HG03378 (cell line): ENCODE measurements at regions not wholly inside any gene's neighbourhood (a gene's known extent, or its start where the extent isn't known, plus 50 kb on each side); places are given as distances from the start of the nearest gene placed in this dataset.
A peak's percentile ranks its signal among the peaks of the same experiment; 100 is the strongest.

ENCODE experiments used
- ATAC-seq: cut with Tn5 transposase; IDR thresholded peaks from one replicate; pipeline ENCODE4 v1.9.1; 2021; ENCODE audit warnings: mild to moderate bottlenecking, moderate library complexity; ENCODE audit not compliant: unreplicated experiment

DNA sequence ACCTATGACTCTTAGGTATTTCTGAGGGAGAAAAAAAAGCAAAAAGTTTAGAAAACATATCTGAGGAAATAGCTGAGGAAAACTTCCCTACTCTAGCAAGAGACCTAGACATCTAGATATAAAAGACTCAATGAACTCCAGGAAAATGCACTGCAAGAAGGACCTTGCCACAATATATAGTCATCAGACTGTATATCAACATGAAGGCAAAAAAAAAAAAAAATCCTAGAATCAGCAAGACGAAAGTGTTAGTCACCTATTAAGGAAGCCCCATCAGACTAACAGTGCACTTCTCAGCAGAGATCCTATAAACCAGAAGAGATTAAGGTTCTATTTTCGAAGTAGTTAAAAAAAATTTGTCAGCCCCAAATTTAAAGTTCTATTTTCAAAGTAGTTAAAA, 166.2 kb downstream of the TMEM38B start:
- no peak for ATAC-seq

DNA sequence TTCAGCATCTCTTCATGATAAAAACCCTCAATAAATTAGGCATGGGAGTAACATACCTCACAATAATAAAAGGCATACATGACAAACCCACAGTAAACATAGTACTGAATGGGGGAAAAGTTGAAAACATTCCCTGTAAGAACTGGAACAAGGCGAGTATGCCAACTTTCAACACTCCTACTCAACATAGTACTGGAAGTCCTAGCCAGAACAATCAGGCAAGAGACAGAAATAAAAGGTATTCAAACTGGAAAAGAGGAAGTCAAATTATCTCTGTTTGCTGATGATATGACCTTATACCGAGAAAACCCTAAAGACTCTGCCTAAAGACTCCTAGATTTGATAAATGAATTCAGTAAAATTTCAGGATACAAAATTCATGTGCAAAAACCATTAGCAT, 167.6 kb downstream of the TMEM38B start:
- ATAC-seq, result no peak

GRCh38 chr9:105864248-105864898, 170.0 kb downstream of the TMEM38B start:
- no peak for ATAC-seq

GRCh38 chr9:105865285-105865684, 170.9 kb downstream of the TMEM38B start:
- ATAC-seq, result no peak

- no peak for ATAC-seq
These were observed 177.2 kb downstream of the TMEM38B start for GRCh38 chr9:105871540-105871939.

DNA sequence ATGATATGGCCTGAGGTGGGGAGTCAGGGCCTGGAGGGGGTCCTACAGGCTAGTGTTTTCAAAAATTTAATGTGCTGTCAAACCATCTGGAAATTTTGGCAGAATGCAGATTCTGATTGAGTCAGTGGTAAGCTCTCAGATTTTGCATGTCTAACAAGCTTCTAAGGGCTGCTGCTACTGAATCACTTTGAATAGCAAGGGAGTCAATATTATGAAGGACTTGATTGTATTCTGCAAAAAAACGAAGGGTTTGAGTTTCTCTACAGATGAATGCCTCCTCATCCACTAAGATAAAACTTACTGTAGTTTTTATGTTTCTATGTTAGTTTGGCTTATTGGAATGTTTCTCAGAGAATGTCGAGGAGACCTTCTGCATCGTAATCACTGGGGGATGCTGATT, 179.5 kb downstream of the TMEM38B start:
- no peak for ATAC-seq

DNA sequence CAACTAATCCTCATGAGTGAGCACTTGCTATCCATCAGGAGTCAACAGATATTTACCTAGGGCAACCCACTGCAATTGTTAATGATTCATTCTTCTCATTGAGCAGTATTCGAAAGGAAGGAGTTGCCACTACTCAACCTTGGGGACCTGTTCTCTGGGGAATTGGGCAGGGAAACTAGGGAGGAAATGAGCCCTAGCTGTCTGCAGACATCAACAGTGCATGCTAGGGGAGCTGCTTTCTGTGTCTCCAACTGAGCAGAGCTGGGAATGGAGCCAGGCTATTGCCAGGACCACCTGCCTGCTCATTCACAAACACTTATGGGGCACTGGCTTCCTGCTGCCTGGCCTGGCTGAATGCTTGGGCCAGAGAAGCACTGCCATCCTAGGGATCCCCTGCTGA, 183.4 kb downstream of the TMEM38B start:
- ATAC-seq, result peak; percentile 73

DNA sequence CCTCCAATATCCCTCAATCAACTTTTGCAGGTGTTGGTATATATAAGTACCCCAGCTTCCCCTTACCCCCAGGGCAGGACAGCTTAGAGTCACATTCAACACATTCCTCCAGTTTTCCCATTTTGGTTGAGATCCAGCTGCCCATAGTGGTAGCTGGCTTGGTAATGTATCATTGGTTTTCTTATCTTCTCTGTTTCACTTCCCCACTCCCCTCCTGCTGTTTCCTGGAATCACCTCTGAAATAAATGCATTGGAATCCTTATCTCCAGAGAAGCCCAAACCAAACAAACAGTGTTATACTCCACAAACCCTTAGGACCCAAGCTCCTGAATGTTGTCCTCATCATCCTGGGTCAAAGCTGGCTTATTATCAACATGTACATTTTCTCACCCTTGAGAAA, 184.8 kb downstream of the TMEM38B start:
- no peak for ATAC-seq

DNA sequence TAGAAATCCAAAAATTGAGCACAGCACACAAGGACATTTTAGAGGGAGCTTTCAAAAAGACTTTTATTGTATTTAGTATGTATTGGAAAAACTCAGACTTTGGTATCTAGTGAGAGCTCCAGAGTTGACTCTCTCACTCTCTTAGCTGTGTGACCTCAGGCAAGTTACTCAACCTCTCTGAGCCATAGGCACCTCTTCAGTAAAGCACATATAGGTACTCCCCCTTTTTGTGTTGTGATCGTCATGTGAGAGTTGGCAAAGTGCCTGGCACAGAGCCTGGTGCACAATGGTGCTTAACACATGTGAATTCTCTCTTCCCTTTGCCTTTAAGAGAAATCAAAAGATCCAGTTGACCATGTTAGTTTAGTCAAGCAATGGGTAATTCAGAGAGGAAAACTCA, 186.2 kb downstream of the TMEM38B start:
- ATAC-seq, result no peak

DNA sequence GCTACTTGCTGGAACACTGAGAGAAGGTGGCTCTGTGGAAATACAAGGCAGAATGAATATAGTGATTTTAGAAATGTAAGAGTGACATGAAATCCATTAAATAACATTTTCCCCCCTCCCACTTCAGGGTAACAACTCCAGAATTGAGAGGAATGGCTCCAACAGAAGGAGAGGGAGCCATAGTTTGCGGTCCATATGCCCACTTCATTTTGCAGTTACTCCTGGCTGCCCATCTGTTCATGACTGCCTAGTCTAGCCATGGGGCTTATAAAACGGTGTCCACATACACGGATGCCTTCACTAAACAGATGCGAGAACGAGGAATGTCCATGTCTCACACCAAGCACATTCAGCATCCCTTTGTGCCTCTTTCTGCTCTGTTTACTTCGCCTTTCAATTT, 186.7 kb downstream of the TMEM38B start:
- no peak for ATAC-seq

- ATAC-seq, result peak; percentile 61
These were observed 187.5 kb downstream of the TMEM38B start for GRCh38 chr9:105881654-105882349.

- ATAC-seq, result peak; percentile 94
These were observed 189.5 kb downstream of the TMEM38B start for GRCh38 chr9:105883847-105884246.

DNA sequence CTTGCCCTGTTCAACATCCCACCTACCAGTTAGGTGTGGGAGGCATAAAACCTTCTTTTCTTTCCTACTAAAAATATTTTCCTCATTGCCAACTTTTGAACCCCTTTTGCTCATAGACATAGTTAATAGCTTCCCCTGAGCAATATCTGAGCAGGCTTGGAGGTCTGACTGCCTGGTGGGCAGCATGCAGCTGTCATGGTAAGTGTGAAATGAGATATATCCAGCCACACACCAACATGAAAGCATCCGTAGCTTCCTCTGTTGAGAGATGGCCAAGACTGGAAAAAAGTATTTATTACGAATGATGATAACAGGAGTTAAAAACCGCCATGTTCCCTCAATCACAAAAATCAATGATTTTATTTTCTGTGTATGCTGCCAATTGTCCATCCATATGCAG, 190.1 kb downstream of the TMEM38B start:
- ATAC-seq, result no peak

DNA sequence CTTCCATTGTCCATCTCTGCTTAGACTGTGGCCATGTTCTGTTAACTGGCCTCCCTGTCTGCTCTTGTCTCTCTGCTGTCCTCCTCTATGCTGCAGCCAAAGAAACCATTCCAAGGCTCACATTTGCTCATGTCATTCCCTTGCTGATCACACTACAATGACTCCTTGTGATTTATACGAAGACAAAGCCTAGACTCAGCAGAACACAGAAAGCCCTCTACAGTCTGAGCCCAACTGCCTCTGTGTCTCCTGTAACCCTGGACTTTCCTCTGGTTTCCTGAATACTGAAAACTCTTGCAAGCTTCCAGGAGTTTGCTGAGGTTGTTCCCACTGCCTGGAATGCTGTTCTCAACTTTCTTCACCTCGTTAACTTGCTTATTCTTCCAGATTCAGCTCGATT, 191.8 kb downstream of the TMEM38B start:
- ATAC-seq, result no peak

DNA sequence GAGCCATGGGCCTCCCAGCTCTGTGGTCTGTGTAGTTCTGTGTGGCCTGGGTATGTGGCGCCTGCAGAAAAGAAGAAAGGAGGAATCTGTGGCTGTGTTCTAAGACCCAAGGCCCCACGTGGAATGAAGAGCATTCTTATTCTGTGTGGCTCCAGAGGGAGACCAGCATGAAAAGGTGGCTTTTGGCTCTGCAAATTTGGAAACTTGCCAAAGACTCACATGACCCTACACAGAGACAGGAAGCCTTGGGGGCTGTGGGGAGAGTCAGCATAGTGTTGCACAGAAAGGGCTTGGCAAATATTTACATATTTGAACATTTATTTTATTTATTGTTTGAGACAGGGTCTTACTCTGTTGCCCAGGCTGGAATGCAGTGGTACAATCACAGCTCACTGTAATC, 193.3 kb downstream of the TMEM38B start:
- ATAC-seq, result no peak

DNA sequence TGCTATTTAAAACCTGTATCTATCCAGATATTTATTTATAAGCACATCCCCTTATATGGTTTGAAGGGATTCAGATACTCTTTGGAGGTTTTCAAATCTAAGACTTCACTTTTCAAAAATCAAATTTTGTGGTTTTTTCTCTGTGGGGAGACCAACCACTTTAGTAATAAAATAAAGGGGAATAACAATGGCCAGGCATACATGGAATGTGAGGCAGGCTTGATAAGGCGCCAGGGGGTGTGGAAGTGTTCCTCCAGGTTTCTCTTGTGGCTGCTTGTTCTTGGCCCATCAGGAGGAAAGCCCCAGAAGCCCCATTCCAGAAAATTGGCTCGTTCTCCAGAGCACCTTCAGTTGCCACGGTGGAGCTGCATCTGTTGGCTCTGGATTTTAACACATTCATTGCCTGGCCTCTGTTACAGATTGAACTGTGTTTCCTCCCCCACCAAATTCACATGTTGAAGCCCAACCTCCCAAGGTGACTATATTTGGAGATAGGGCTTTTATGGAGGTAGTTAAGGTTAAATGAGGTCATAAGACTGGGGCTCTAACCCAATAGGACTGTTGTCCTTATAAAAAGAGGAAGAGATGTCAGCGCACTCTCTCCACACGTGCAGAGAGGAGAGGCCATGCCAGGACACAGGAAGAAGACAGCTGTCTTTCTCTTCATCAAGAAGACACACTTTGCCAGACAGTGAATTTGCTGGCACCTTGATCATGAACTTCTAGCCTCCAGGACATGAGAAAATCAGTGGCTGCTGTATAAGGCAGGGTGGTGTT, 195.9 kb downstream of the TMEM38B start:
- no peak for ATAC-seq

DNA sequence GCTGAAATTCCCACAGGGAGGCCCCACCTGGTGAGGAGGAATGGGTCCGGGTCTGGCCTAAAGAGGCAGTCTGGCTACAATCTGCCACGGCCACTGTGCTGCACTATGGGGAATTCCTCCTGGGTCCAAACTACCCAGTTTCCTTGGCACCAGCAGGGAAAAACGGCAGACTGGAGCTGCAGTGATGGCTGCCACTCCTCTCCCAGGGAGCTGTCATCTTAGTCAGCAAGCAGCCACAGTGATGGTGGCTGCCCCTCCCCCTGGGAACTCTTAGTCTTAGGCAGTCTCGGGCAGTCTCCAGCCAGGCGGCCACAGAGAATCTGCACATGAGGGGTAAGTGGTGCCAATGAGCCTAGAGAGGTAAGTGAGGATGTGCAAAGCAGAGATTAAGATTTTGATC, 205.8 kb downstream of the TMEM38B start:
- ATAC-seq, result no peak

DNA sequence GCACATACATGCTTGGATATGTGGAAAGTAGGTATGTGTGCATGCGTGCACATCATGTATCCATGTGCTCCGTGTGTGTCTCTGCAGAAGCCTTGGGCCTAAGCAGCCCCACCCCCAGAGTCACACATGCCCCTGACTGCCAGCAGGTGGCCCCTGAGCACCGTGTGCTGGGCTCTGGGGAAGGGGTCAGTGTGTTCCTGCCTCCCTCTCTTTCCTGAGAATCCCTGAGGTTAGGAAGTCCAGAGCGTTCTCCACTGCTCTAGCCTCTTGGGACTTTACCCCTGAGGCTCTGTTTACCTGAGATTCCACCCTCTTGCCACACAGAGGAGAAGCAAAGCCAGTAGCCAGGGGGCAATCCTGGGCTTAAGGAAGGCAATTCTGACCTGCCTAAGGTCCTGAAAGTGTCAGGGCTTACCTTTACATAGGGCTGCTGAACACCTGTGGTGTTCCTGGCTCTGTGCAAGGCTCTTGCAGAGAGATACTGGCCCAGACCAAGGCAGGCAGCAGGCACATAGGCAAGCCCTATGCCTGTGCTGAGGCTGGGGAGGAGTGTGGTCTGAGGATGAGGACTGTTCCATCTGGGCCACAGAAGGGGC, 207.3 kb downstream of the TMEM38B start:
- peak; percentile 59 for ATAC-seq

DNA sequence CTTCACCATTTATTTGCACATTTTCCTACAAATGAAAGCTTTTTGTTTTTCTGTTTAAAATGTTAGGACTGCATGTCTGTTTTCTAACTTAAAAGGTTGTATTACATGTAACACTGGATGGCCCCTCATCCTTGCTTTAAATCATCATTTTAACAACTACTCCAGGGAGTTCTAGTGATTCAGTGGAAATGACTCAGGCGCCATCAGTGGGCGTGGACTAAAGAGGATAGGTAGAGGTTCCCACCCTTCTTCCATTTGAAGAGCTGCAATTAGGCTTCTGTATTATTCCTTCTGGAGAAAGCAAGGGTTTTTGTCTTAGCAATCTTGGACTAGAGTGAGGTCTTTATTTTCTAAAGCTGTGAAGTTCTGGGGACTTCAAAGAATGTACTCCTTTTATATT, 213.7 kb downstream of the TMEM38B start:
- no peak for ATAC-seq

DNA sequence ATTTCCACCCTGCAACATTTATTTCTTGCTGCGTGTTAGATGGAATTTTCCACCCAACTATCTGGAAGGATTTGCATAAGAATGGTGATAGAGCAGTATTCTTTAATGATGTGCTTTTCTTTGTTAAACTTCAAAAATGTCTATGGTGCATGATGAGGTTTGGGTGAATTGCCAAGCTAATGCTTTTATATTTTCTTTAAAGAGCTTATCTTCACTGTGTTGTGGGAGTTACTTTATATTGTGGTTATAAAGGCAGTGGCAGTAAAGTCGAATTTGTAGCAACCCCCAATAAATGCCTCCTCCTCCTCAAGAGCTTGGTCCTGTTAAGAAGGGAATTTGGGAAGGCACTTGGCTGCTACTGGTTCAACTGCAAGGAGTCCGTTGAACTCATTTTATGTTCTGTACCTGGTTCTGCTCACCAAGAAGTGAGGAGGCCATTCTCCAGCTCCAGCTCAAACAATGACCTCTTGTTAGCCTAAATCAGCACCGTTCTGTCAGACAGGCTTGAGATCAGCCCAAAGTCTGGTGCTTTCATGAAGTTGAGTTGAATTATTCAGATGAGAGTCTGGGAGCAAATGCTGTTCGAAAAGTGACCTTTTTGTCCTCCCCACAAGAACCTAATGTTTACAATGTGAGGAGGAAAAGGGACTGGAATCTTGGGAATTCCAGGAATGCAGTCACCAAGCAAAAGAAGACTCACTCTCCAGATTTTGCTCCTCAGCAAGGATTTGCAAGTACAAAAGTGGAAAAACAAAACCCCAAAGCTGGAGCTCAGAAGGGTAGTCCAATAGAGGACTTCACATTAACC, 217.0 kb downstream of the TMEM38B start:
- no peak for ATAC-seq
